Colonic mucosa (tissue), 4 donors: ENCODE measurements at regions not wholly inside any gene's neighbourhood (a gene's known extent, or its start where the extent isn't known, plus 50 kb on each side); places are given as distances from the start of the nearest gene placed in this dataset.

Experiments used
- DNase-seq: peaks from one replicate; pipeline ENCODE4 v3.0.0-alpha.2; 2020
- H3K27ac ChIP-seq: fragments of 200-600 bp; one replicate; pipeline ENCODE4 v1.8.0; 2021
- H3K27me3 ChIP-seq: fragments of 200-600 bp; one replicate; pipeline ENCODE4 v1.8.0; 2021
- H3K36me3 ChIP-seq: fragments of 200-600 bp; one replicate; pipeline ENCODE4 v1.8.0; 2021
- H3K4me1 ChIP-seq: fragments of 200-600 bp; one replicate; pipeline ENCODE4 v1.8.0; 2021; ENCODE audit warnings: mild to moderate bottlenecking
- H3K4me3 ChIP-seq: fragments of 200-600 bp; one replicate; pipeline ENCODE4 v1.8.0; 2021
- H3K9ac ChIP-seq, 2 donors: one replicate each; pipeline ENCODE4 v1.7.0; 2013; ENCODE audit warnings: control low read depth in 2 of 2, low read depth in 2 of 2, low read length in 2 of 2
- H3K9me3 ChIP-seq: fragments of 200-600 bp; one replicate; pipeline ENCODE4 v1.8.0; 2021
- intact Hi-C: fragments of 100-400 bp; cut with DNase I; formaldehyde crosslinking; loops from one replicate; pipeline ENCODE4 v1.14.1; 2022
- TF ChIP-seq, protein P1 (sequence below): fragments of 200-600 bp; IDR thresholded peaks from one replicate; pipeline ENCODE4 v1.8.0; 2022; ENCODE audit warnings: antibody characterized with exemption, mild to moderate bottlenecking
- donor health status: healthy.
- donor health status: DM: no; HTN: no; CAD: no.
- donor health status: DM: no; HTN: no; CAD: no.

DNA sequence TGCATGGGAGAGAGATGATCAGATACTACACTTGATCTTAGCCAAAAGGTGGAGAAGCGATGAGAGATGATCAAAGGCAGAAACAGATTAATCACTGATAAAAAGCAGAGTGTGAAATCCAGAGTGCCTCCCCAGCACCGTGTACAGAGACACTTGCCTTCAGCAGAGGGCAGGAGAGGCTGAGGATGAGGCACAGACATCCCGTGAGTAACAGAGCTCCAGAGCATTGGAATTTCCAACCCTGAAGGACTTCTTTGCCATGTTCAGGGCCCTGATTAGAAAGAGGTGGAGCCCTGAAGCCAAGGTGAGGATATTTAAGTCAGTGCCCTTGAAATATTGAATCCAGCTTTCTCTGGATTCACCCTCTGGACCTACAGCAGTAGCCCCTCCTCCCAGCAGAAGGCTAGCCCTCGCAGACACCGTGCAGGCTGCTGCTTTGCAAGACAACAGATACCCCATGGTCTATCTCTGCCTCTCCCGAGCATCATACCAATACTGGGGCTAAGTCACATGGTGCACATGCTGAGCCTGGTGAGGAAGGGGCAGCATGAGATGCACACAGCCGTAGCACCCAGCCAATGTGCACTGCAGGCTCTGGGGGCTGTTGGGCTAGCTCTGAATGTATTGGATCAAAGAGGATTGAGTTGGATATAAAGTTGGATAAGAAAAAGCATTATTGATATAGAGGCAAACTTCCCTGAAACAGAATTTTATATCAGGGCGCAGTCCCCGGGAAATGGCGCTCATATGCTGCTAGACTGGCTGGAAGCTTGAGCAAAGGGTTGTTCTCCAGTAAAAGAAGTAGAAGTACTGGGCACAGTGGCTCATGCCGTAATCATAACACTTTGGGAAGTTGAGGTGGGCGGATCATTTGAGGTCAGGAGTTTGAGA, 200.3 kb upstream of the B3GAT1 start:
- intact Hi-C loops, result no loop called here
- Histone ChIP-seq H3K27me3 (no peaks in the 10 kb centered on the region), H3K4me1 (no peaks in the 10 kb centered on the region), H3K27ac (no peak overlapping the region), H3K9me3 (no peaks in the 10 kb centered on the region), H3K36me3 (no peaks in the 10 kb centered on the region), H3K9ac (no peak overlapping the region), H3K4me3 (no peak overlapping the region)
- DNase-seq, result no peak
- TF ChIP-seq, protein P1, sequence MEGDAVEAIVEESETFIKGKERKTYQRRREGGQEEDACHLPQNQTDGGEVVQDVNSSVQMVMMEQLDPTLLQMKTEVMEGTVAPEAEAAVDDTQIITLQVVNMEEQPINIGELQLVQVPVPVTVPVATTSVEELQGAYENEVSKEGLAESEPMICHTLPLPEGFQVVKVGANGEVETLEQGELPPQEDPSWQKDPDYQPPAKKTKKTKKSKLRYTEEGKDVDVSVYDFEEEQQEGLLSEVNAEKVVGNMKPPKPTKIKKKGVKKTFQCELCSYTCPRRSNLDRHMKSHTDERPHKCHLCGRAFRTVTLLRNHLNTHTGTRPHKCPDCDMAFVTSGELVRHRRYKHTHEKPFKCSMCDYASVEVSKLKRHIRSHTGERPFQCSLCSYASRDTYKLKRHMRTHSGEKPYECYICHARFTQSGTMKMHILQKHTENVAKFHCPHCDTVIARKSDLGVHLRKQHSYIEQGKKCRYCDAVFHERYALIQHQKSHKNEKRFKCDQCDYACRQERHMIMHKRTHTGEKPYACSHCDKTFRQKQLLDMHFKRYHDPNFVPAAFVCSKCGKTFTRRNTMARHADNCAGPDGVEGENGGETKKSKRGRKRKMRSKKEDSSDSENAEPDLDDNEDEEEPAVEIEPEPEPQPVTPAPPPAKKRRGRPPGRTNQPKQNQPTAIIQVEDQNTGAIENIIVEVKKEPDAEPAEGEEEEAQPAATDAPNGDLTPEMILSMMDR, result no peak

DNA sequence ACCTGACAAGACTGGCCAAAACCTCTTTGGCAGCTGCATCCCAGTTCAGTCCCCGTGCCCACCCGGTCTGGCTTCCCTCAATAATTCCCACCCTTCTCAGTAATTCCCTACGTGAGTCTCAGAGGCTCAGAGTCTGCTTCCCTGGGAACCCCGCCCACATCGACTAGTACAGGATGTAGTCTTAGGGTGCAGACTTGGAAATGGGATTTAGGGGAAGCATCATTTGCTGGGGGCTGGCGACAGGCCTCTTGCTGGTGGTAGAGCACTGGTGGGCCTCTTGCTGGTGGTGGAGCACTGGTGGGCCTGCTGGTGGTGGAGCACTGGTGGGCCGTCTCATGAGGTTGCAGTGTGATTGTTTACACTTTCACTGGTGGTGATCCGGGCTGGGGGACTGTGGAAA, 199.5 kb upstream of the B3GAT1 start:
- H3K36me3 ChIP-seq, result no peaks in the 10 kb centered on the region
- no peak overlapping the region for H3K4me3 ChIP-seq
- no peaks in the 10 kb centered on the region for H3K4me1 ChIP-seq
- H3K27ac ChIP-seq, result no peak overlapping the region
- no peak for DNase-seq
- no peak overlapping the region for H3K9ac ChIP-seq
- H3K27me3 ChIP-seq, result no peaks in the 10 kb centered on the region
- no peaks in the 10 kb centered on the region for H3K9me3 ChIP-seq
- TF ChIP-seq, protein P1, result no peak
- intact Hi-C loops, result no loop called here

DNA sequence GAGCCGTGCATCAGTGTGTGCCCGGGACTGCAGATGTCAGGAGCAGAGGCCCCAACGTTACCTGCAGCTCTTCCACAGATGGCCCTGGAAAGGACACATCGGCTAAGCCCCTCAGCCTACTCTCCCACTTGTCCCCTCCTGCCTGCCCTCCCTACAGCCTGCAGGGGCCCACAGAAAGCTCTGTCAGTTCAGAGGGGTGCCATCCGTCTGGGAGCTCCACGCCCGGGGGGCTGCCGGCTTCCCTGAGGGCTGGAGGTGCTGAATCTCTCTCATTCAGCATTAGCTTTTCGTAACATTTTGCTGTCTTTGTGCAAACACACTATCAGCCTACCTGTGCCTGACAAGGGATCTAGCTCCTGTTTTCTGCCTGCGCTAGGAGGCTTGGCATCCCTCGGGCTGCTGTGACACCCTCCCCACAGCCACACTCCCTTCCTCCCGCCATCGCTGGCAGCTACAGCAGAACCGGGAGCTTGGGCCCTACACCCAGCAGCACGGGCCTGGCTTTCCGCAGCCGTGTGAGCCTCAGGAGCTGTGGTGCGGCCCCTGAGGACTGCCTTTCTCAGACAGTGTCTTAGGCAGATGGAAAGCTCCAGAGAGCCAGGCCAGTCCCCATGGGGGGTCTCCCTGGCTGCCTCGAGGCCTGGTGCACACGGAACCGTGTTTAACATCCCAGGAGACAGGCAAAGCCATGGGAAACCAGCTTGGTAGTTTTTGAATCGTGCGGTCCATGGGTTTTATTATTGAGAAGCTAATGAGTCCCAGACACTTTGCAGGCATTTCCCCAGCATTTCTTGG, 198.3 kb upstream of the B3GAT1 start:
- no peaks in the 10 kb centered on the region for H3K36me3 ChIP-seq
- H3K27ac ChIP-seq, result no peak overlapping the region
- no peak overlapping the region for H3K9ac ChIP-seq
- TF ChIP-seq, protein P1, result no peak
- no peak overlapping the region for H3K4me3 ChIP-seq
- no peak for DNase-seq
- no peaks in the 10 kb centered on the region for H3K4me1 ChIP-seq
- H3K9me3 ChIP-seq, result no peaks in the 10 kb centered on the region
- intact Hi-C loops, result no loop called here
- H3K27me3 ChIP-seq, result no peaks in the 10 kb centered on the region

DNA sequence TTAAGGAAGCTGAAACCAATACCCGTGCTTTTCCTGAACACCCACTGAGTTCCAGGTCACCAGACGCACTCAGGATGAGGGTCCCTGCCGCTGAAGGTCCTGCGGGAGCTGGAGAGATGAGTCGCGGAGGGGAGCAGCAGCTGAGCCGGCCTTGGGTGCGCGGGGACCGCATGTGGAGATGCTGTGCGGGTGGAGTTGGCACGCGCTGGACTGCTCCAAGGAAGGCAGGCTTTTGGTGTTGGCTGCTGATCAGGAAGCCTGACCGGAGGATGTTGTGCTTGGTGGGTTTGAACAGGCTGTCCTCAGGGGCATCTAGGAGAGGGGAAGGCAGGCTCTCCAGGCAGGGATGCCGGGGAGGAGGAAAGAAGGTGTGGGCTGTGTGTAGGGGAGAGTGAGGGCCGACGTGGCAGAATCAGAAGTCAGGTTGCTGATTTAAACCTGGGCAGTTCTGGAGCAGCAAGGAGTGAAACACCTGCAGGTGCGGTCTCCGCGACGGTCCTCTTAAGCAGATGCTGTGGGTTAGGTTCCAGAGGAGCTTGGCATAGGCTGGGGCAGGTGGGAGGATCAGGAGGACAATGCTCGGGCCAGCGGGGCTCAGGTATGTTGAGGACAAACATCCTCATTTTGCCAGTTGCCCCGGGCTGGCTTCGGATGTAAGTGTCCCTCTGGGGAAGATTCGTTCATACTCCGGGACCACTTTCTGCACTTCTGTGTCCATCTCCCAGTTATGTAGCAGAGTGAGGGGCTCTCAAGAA, 197.5 kb upstream of the B3GAT1 start:
- no peak for DNase-seq
- Histone ChIP-seq H3K27me3 (no peaks in the 10 kb centered on the region), H3K36me3 (no peaks in the 10 kb centered on the region), H3K4me1 (no peaks in the 10 kb centered on the region), H3K27ac (no peak overlapping the region), H3K9ac (no peak overlapping the region), H3K9me3 (no peaks in the 10 kb centered on the region), H3K4me3 (no peak overlapping the region)
- intact Hi-C loops, result no loop called here
- TF ChIP-seq, protein P1, result no peak

DNA sequence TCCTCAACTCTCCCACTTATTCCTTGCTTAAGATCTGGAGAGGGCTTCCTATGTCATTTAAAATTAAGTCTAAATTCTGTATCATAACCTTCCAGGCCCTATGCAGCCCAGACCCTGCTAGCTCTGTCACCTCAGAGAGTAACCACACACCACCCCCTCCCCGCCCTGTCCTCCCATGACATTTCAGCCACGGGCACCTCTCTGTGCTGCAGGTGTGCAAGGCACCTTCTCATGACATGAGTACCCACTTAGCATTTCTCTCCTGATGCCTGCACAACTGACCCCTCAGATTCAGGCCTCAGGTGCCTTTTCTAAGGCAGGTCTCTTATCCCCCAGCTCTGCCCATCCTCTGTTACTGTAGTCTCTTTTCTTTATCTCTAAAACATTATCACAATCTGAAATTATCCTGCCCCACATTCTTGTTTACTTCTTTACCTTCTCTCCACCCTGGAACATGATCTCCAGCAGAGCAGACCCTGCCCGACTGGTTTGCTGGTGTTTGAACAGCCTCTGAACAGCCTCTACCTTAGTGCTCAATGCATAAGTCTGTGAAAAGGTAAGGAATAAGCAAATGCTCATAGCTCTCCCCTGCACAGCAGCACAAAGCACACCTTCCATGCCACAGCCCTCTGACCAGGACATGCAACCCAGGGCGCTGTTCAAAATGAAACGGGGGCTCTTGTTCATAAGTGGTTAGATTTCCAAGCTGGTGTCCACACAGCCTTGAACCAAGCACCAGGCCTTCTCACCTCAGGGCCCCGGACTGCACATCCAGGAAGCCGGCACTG, 196.1 kb upstream of the B3GAT1 start:
- intact Hi-C loops, result no loop called here
- H3K27ac ChIP-seq, result no peak overlapping the region

More for the DNA sequence above, 196.1 kb upstream of the B3GAT1 start:
- H3K4me1 ChIP-seq, result no peaks in the 10 kb centered on the region
- H3K4me3 ChIP-seq, result no peak overlapping the region
- no peak for DNase-seq
- H3K9ac ChIP-seq, result no peak overlapping the region
- H3K27me3 ChIP-seq, result no peaks in the 10 kb centered on the region
- H3K9me3 ChIP-seq, result no peaks in the 10 kb centered on the region
- TF ChIP-seq, protein P1, result no peak
- H3K36me3 ChIP-seq, result no peaks in the 10 kb centered on the region
